Fibroblast of lung (primary cell): ENCODE measurements at regions not wholly inside any gene's neighbourhood (a gene's known extent, or its start where the extent isn't known, plus 50 kb on each side); places are given as distances from the start of the nearest gene placed in this dataset.

Experiments
- EZH2 ChIP-seq: IDR thresholded peaks from 2 replicates; pipeline ENCODE4 v1.5.1; 2012; ENCODE audit warnings: low read length, control low read depth, mild to moderate bottlenecking; ENCODE audit errors: missing control alignments
- TF ChIP-seq, protein P1 (sequence below), 2 donors: IDR thresholded peaks in 1 of 2; conservative IDR thresholded peaks in 1 of 2; 1 replicate in 1 of 2; 2 replicates in 1 of 2; pipeline ENCODE4 v1.5.1; 2011 to 2012; ENCODE audit warnings: low read length in 2 of 2, control low read depth in 1 of 2, inconsistent platforms in 1 of 2, low read depth in 1 of 2, mild to moderate bottlenecking in 1 of 2

DNA sequence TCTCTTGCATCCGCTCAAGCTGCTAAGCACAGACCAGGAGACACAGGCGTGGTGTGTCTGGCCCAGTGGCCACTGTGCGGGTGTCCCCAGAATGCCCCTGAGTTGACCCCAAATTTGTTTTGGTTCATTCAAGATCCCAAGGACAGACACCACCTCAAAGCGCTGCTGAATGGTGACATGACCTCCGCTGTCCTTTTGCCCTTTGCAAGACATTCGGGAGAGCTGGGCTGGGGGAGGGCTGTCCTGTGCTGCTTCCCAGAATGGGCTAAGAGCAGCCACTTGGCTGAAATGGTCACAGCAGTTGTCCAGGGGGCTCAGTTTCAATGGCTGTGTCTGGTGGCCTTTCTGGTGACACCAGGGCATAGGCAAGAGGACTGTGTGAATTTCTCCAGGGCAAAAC is 84.1 kb downstream of the SMIM21 start:
- TF ChIP-seq, protein P1, sequence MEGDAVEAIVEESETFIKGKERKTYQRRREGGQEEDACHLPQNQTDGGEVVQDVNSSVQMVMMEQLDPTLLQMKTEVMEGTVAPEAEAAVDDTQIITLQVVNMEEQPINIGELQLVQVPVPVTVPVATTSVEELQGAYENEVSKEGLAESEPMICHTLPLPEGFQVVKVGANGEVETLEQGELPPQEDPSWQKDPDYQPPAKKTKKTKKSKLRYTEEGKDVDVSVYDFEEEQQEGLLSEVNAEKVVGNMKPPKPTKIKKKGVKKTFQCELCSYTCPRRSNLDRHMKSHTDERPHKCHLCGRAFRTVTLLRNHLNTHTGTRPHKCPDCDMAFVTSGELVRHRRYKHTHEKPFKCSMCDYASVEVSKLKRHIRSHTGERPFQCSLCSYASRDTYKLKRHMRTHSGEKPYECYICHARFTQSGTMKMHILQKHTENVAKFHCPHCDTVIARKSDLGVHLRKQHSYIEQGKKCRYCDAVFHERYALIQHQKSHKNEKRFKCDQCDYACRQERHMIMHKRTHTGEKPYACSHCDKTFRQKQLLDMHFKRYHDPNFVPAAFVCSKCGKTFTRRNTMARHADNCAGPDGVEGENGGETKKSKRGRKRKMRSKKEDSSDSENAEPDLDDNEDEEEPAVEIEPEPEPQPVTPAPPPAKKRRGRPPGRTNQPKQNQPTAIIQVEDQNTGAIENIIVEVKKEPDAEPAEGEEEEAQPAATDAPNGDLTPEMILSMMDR (conservative IDR thresholded peaks at IDR 0.05 in 1 of 2, IDR thresholded peaks at IDR 0.05 in 1 of 2; ENCODE audit: low read depth in 1 of 2, low read length in 2 of 2): no peak
- TF ChIP-seq EZH2: no peak
